Chondrocyte (in vitro differentiated cells): ENCODE measurements at regions not wholly inside any gene's neighbourhood (a gene's known extent, or its start where the extent isn't known, plus 50 kb on each side); places are given as distances from the start of the nearest gene placed in this dataset.

Experiments
- DNase-seq: peaks from one replicate; pipeline ENCODE4 v3.0.0; 2021; ENCODE audit warnings: mixed read lengths, low spot score
- H3K27ac Mint-ChIP-seq: one replicate; pipeline ENCODE4 v1.8.0; 2021; ENCODE audit warnings: mild to moderate bottlenecking, moderate library complexity, mixed read lengths; ENCODE audit not compliant: unreplicated experiment
- H3K27me3 Mint-ChIP-seq: 2 replicates; pipeline ENCODE4 v1.8.0; 2021; ENCODE audit warnings: low read depth, mixed read lengths
- H3K36me3 Mint-ChIP-seq: 2 replicates; pipeline ENCODE4 v1.8.0; 2021; ENCODE audit warnings: low read depth, mixed read lengths
- H3K4me1 Mint-ChIP-seq: 2 replicates; pipeline ENCODE4 v1.8.0; 2021; ENCODE audit warnings: low read depth, mild to moderate bottlenecking, mixed read lengths
- H3K4me3 Mint-ChIP-seq: one replicate; pipeline ENCODE4 v1.8.0; 2021; ENCODE audit warnings: mild to moderate bottlenecking, moderate library complexity, mixed read lengths; ENCODE audit not compliant: unreplicated experiment
- H3K9me3 Mint-ChIP-seq: 2 replicates; pipeline ENCODE4 v1.8.0; 2021; ENCODE audit warnings: low read depth, mixed read lengths
- TF ChIP-seq, protein P1 (sequence below): fragments of 200-600 bp; sonication (generic); IDR thresholded peaks from 2 replicates; pipeline ENCODE4 v1.5.0; 2021; ENCODE audit warnings: antibody characterized with exemption, mild to moderate bottlenecking, moderate library complexity

DNA sequence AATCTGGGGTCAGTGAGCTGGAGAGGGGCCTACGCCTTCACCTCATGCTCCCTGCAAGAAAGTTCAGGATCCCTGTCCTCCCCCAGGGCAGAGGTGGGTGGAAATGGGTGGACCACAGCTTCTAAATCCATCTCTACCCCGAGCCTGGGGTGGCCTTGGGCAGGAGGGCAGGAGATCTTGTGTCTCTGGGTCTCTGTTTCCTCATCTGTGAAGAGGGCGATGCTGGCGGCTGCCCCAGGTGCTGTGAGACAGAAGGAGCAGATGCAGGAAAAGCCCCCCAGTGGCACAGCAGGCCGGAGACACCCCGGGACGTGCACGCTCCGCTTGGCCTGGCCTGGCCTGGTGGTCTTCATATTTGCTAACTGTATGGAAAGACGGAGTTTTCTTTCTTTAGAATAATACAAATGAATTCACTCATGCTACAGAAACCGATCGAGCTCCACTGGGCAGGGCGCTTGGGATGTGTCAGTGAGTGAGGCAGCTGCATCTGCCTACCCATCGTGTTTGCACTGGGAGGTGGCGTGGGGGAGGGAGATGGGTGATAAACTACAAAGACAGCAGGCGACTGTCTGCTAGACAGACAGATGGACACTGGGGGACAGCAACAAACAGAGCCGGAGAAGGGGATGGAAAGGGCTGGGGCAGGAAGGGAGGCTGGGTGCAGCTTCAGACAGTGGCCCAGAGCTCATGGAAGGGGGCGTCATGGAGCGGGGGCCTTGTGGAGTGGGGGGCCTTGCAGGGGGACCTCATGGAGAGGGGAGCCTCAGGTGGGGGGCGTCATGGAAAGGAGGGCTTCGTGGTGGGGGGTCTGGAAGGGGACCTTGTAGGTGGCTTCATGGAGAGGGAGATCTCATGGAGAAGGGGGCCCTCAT lies 136.2 kb downstream of the CPZ start:
- Mint-ChIP-seq H3K4me3 (no peak overlapping the region), H3K27ac (no peak overlapping the region), H3K27me3 (peaks cover 21% of the 10 kb centered on the region), H3K9me3 (peaks cover 11% of the 10 kb centered on the region), H3K4me1 (no peaks in the 10 kb centered on the region), H3K36me3 (no peaks in the 10 kb centered on the region)
- DNase-seq, result peak; percentile 72
- TF ChIP-seq, protein P1, sequence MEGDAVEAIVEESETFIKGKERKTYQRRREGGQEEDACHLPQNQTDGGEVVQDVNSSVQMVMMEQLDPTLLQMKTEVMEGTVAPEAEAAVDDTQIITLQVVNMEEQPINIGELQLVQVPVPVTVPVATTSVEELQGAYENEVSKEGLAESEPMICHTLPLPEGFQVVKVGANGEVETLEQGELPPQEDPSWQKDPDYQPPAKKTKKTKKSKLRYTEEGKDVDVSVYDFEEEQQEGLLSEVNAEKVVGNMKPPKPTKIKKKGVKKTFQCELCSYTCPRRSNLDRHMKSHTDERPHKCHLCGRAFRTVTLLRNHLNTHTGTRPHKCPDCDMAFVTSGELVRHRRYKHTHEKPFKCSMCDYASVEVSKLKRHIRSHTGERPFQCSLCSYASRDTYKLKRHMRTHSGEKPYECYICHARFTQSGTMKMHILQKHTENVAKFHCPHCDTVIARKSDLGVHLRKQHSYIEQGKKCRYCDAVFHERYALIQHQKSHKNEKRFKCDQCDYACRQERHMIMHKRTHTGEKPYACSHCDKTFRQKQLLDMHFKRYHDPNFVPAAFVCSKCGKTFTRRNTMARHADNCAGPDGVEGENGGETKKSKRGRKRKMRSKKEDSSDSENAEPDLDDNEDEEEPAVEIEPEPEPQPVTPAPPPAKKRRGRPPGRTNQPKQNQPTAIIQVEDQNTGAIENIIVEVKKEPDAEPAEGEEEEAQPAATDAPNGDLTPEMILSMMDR, result no peak

DNA sequence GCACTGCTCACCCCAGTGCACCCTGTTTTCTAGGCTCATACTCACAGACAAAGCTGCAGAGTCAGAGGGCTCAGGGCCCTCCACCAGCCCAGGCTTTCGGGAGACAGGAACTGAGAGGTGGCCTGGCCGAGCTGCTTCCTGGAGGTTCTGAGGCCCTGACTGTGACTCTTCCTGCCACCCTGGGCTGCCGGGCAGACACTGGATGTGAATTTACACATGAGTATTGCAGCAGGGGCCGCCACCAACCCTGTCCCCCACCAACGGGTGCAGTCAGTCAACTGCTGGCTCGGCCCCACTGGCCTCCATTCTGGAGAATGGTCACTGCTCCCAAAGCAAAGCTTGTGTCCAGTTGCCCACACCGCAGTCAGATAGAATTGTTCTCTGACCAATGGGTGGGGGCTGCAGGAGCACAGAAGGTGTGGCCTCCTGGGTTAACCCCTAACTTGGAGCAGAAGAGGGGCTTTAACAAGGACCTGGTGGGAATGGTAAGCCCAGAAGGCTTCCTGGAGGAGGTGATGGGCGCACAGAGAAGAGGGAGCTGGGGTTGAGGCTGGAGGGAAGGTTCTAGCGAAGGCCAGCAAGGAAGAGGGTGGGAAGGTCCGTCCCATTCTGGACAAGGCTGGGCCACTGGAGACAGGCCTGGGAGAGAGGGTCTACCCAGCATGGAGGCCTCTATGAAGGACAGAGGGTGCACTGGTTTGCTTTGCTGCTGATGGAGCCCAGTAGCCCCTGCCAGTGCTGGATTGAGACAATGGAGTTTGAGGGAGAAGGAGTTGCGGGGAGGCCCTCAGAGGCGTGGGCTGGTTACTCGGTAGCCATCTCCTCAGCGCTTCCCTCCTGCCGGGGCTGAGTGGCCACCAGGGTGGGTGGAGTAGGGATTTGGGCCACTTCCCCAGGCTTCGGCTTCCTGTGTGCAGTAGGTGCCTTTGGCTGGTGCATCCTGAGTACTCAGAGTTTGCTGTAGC lies 135.3 kb downstream of the CPZ start:
- Mint-ChIP-seq H3K9me3 (peaks cover 5% of the 10 kb centered on the region), H3K4me3 (no peak overlapping the region), H3K27ac (no peak overlapping the region), H3K36me3 (no peaks in the 10 kb centered on the region), H3K27me3 (peaks cover 21% of the 10 kb centered on the region), H3K4me1 (no peaks in the 10 kb centered on the region)
- peak; percentile 88 for DNase-seq
- TF ChIP-seq, protein P1, result no peak

DNA sequence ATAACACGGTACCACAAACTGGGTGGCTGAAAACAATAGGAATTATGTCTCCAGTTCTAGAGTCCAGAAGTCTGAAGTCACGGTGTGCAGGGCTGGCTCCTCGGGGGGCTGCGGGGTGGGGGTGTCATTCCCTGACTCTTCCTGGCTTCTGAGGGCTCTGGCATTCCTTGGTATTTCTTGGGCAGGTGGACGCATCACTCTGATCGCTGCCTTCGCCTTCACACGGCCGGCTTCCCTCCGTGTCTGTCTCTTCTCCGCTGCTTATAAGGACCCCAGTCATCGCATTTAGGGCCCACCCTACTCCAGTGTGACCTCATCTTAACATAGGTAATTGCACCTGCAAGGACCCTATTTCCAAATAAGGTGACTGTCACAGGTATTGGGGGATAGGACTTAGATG lies 134.6 kb downstream of the CPZ start:
- H3K27me3 Mint-ChIP-seq, result peaks cover 23% of the 10 kb centered on the region
- TF ChIP-seq, protein P1, result no peak
- H3K4me1 Mint-ChIP-seq, result no peaks in the 10 kb centered on the region
- H3K9me3 Mint-ChIP-seq, result no peaks in the 10 kb centered on the region
- H3K36me3 Mint-ChIP-seq, result no peaks in the 10 kb centered on the region
- H3K4me3 Mint-ChIP-seq, result no peak overlapping the region
- no peak for DNase-seq
- no peak overlapping the region for H3K27ac Mint-ChIP-seq

DNA sequence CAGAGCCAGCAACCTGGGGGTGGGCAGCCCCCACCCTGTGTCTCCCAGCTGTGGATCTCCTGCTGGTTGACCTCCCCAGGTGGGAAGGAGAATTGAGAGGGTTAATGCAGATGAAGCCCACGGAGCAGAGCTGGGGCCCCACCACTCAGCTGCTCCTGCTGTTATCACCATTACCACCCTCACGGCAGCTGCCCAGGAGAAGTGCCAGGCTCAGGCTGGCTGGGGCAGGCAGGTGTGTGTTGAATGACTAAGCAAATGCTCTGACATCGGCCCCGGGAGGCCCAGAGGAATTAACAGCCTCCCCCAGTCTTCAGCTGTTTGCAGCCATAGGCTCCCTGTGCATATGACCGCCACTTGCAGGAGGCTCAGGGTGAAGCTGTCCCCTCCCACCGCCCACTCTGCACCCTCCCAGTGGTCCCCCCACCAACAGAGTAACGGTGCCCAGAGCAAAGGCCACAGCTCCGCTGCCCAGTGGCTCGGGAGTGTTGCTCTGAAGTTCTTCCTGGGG lies 133.8 kb downstream of the CPZ start:
- H3K27me3 Mint-ChIP-seq, result peaks cover 23% of the 10 kb centered on the region
- TF ChIP-seq, protein P1, result no peak
- peak; percentile 59 for DNase-seq
- no peak overlapping the region for H3K27ac Mint-ChIP-seq
- no peaks in the 10 kb centered on the region for H3K9me3 Mint-ChIP-seq
- H3K36me3 Mint-ChIP-seq, result no peaks in the 10 kb centered on the region
- no peak overlapping the region for H3K4me3 Mint-ChIP-seq
- H3K4me1 Mint-ChIP-seq, result no peaks in the 10 kb centered on the region

DNA sequence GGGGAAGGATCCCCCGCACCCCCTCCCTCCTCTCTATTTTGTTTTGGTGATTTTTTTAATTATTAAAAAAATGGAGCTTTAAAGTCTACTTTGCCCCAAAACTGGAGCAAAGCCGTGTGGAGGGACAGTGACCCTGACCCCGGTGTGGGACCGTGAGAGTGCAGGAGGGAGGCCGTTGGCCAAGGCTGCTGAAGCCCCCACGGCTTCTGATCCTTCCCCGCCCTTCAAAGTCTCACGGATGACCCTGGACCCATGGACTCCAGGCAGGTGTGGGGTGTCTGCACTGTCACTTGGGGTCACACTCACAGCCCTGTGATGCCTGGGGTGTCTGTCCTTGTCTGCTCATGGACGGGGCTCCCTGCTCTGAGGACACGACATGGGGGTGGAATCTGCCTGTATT lies 133.3 kb downstream of the CPZ start:
- DNase-seq, result peak; percentile 55
- no peaks in the 10 kb centered on the region for H3K36me3 Mint-ChIP-seq
- peaks cover 23% of the 10 kb centered on the region for H3K27me3 Mint-ChIP-seq
- H3K4me3 Mint-ChIP-seq, result no peak overlapping the region
- TF ChIP-seq, protein P1, result no peak
- no peak overlapping the region for H3K27ac Mint-ChIP-seq
- no peaks in the 10 kb centered on the region for H3K9me3 Mint-ChIP-seq
- H3K4me1 Mint-ChIP-seq, result no peaks in the 10 kb centered on the region
